HG03159 (cell line): ENCODE measurements at regions not wholly inside any gene's neighbourhood (a gene's known extent, or its start where the extent isn't known, plus 50 kb on each side); places are given as distances from the start of the nearest gene placed in this dataset.
A peak's percentile ranks its signal among the peaks of the same experiment; 100 is the strongest.
"Not testable (repeated sequence)": the region's sequence is repeated elsewhere in the genome, so short reads cannot be mapped to it uniquely, and the experiment has no call there.

ENCODE experiments used
- ATAC-seq: cut with Tn5 transposase; IDR thresholded peaks from one replicate; pipeline ENCODE4 v1.9.1; 2021; ENCODE audit warnings: mild to moderate bottlenecking, moderate library complexity; ENCODE audit not compliant: unreplicated experiment

GRCh38 chr15:30688684-30689083, 62.8 kb downstream of the ARHGAP11B start:
- not testable (repeated sequence) for ATAC-seq

DNA sequence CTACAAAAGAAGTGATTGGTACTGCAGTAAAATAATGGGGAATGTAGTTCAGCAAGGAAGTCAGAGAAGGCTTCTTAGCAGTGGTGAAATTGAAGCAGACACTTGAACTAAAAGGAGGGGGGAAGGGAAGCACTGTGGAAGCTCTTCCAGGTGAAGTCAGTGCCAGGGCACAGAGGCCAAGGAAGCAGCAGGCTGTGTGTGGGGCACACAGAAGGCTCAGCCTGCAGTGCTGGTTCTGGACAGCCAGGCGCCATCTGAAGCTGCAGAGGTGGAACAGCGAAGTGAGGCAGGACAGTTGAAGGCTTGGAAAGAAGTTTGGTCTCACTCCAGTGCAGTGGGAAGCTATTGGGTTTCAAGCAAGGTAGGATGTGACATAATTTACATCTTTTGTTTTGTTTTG, 64.2 kb downstream of the ARHGAP11B start:
- ATAC-seq: not testable (repeated sequence)

DNA sequence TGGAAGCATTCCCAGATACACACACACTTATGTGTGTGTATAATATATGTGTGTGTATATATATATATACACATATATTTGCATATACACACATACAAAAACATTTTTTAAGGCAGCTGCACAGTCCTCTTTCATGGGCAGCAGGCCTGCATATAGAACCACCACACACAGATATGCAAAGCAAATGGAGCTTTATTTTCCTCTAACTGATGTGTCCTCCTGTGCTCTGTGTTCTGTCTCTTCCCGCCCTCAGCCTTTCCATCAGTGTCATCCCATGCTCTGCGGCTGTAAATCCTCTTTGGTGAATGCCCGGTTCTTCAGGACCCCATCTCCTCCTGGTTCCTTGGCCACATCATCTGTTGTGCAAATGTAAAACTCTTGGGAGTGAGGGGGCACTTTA, 69.9 kb downstream of the ARHGAP11B start:
- ATAC-seq: not testable (repeated sequence)

DNA sequence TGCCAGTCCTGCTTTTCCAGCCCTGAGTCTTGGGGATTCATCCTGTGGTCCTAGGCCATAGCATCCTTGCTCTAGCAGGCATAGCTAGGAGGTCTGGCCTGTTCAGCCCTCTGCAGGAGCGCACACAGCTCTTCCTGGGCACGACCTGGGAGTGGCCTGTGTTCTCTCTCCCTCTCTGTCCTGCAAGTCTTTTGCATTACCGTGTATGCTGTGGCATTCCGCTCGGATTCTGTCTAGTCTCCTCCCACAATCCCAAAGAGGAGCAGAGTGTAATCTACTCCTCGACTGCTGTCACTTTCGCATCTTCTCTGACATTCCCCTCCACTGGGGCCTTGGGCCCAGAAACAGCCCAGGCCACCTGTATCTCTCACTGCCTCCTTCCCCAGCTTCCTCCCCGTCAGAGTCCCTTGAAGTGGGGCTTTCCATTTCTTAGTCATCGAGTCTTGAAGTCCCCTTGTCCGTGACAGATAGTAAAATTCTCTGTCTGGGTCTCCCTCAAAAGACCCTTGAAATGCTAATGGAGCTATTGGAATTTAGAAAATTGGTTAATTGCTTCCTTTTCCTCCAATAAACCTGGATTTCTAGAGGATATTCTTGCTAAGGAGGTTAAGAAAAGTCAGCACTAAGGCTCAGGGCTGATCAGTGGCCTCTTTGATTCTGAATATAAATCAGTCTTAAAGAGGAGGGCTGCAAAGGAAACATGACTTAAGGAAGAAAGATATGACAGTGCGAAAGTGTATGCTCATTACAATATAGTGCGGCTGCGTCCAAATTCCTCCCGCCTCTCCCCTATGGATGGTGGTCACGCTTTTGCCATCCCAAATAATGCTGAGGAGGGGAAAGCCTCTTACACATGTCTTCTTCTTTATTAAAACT, 70.7 kb downstream of the ARHGAP11B start:
- ATAC-seq: peak; percentile 73

- ATAC-seq: peak; percentile 69
These were observed 71.4 kb downstream of the ARHGAP11B start for GRCh38 chr15:30697315-30697685.

GRCh38 chr15:30700006-30700597, 74.2 kb downstream of the ARHGAP11B start:
- ATAC-seq: not testable (repeated sequence)

- not testable (repeated sequence) for ATAC-seq
These were observed 82.2 kb downstream of the ARHGAP11B start for GRCh38 chr15:30707976-30708685.

DNA sequence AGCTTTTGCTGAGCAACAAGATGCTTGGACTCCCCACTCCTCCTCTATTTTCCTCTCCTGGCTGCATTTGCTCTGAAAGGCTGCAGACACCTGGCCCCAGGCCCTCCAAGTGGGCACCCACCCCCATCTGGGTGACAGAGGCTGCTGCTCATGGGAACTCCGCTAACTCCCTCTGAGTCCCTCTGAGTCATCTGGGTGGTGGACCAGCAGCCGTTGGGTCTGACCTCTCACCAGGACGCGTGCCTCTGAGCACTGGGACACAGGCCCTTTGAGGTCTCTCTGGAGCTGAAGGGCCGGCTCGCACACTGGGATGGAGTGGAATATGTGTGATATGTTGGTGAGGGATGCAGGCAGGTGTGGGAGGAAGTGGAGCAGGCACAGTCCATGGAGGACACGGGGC, 82.9 kb downstream of the ARHGAP11B start:
- ATAC-seq: not testable (repeated sequence)

DNA sequence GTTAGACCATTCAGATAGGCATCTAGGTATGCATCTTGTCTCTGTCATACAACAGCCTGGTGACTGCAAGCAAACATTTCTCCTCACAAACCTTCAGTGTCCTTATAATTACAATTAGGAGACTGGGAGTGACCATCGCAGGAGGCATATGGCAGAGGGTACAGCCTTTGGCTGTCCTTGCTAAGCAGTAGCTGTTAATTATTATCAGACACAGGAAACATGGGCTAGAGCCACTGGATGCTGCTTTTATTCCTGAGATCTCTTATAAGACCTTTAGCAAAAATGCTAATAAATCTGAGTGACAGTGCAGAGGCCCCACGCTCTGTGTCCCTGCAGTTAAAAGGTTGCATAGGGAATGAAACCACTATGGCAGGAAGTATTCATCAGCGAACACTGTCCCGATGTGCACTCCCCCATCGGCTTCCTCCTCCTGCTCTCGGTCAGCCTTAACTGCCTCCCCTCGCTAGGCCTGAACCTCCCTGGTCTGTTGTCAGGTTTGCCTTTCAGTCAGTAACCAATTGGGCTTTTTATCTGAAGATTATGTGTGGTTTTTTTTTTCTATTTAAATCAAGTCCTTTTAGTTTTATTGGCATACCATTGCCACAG, 92.2 kb downstream of the ARHGAP11B start:
- not testable (repeated sequence) for ATAC-seq

DNA sequence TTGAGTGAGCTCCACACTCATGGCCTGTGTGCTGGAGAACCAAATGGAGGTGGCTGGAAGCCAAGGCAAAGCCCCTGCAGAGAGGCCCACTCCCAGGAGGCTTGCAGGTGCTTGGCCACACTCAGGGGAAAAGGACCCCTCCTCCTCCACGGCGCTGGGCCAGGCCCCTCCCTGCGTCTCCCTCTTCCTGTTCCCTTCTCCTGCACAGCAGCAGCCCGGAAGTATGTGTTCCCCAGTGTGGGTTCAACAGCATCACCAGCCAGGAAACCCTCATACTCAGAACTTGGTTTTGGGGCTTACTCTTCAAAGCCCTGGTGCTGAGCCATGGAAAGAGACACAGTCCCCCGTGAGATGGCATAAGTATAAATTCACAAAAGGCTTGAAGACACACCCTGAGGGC, 93.4 kb downstream of the ARHGAP11B start:
- ATAC-seq: not testable (repeated sequence)

DNA sequence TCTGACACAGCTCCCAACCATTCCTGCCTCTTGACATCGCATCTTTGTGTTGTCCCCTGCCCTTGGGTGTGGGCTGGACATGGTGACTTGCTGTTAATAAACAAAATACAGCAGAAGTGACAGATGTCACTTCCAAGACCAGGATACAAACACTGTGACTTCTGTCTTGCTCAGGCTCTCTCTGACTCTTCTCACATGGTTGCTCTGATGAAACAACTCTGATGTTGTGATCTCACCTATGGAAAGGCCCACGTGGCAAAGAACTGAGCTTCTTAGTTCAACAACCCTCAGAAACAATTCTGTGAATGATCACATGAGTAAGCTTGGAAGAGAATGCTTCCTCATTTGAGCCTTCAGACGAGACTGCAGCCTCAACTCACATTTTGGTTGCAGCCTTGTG, 94.9 kb downstream of the ARHGAP11B start:
- ATAC-seq: not testable (repeated sequence)

GRCh38 chr15:30721529-30721928, 95.6 kb downstream of the ARHGAP11B start:
- ATAC-seq: not testable (repeated sequence)

GRCh38 chr15:30723540-30724175, 97.7 kb downstream of the ARHGAP11B start:
- not testable (repeated sequence) for ATAC-seq

DNA sequence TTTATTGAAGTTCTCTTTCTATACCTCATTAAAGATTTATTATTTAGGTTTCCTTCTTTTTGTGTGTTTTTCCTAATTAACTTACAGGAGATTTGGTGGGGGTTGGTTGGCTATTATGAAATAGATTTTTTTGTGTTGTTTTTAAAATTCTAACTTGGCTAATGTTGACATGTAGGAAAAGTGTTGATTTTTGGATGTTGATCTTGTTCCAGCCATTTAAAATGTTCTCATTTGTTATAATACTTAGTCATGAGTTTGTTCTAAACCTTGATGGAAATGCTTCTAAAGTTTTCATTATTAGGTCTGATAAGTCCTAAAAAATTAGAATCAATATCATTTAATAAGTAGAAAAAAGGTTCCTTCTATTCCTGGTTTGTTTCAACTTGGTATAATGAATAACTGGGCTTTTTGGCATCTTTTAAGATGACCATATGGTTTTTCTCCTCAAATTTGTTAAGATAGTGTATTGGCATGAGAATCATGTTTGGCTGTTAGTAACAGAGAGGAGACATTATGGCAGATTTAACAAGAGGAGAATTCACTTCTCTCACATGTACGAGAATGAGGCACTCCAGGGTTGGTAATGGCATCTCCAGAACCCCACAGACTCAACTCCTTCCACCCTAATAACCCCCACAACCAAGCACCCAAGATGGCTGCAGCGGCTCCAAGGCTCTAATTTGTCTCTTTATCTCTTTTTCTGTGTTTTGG, 104.1 kb downstream of the ARHGAP11B start:
- ATAC-seq: not testable (repeated sequence)

DNA sequence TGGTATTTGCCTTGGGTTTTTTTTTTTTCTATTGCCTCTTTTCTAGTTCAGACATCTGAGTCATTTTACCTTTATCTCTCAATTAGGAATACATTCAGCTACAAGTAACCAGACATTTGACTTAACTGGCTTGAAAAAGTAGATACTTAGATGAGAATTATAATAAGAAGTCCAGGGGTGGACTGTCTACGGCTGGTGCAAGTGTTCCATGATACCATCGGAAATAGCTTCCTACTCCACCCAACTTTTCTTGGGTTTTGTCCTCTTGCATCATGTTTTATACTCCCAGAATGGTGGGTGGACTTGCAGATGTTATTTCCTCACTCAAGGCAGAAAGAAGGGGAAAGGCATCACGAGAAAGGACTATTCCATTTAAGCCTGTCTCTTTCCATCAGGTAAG, 104.7 kb downstream of the ARHGAP11B start:
- not testable (repeated sequence) for ATAC-seq

GRCh38 chr15:30732100-30732499, 106.2 kb downstream of the ARHGAP11B start:
- ATAC-seq: not testable (repeated sequence)

DNA sequence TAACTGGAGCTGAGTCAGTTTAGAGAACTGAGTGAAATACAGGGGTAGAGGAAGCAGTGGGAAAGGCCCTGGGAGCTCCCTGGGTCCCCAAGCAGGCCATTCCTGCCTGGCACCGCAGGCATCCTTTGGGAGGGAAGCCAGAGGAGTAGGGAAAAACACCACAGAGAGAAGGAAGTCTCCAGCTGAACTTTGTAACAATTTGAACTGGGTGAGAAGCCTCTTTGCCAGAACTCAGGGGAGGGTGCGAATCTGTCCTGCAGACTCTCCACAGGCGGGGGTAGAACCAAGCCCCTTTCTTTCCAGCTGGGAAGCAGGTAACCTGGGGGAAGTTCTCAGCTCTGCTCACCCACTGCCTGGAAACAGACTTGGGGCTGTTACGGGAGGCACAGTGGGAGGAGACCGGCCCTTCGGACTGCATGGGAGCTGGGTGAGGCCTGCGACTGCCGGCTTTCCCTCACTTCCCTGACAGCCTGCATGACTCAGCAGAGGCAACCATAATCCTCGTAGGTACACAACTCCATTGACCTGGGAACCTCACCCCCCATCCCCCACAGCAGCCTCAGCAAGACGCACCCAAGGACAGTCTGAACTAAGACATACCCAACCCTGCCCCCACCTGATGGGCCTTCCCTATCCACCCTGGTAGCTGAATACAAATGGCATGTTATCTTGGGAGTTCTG, 110.1 kb downstream of the ARHGAP11B start:
- not testable (repeated sequence) for ATAC-seq

DNA sequence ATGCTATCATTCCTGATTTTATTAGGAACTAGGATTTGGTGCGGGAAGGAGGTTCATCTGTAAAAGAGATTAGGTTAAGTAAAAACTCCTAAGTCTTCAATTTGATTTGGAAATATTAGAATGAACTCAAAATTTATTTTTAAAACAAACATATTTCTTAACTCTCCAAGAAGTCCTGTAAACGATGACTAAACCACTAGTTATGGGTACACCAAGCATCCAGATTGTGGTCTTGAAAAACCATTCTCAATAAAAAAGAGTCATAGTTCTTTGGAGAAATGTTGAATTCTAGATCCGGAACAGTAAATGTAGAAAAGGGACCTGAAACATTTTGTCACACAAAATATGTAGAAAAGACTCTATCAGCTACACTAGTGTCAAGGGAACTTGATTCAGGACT, 116.9 kb downstream of the ARHGAP11B start:
- not testable (repeated sequence) for ATAC-seq

- ATAC-seq: not testable (repeated sequence)
These were observed 123.1 kb downstream of the ARHGAP11B start for GRCh38 chr15:30749048-30749447.
